ENCODE measurements at regions not wholly inside any gene's neighbourhood (a gene's known extent, or its start where the extent isn't known, plus 50 kb on each side); places are given as distances from the start of the nearest gene placed in this dataset.

DNA sequence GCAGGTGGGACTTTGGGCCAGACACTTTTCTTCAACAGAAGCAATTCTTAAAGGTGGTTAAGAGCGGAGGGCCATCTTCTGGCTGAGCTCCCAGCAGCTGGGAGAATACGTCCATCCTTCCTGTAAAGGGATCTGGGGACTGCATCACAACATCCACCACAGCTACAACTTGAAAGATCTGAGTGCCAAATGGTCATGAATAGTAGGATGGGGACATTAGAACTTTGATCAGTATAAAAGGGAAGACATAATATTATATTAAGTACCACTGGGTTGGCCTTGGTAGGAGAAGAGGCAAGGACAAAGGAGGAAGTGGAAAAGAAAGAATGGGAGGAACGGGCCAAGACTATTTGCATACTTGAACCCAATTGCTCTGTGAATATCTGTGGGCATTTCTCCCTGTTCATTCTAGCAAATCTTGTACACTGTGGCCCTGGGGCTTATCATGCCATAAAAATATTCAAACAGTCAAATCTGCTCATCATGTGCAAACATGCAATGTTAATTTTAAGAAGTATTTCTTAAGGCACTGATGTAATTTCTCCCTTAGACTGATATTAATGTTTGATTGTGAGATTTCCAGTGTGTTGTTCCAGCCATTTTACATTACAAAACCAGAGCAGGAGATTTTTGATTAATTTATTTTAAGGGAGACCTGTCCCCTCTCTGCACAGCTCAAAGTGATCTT is 65.5 kb upstream of the CREB5 start:
- Histone ChIP-seq H3K4me1 (peaks cover 18% of the 10 kb centered on the region), H3K36me3 (no peaks in the 10 kb centered on the region), H3K27me3 (no peaks in the 10 kb centered on the region), H3K9me3 (no peaks in the 10 kb centered on the region), H3K4me3 (no peak overlapping the region), H3K27ac (no peak overlapping the region)
- intact Hi-C loops (cut with DNase I), result no loop called here
- no peak for DNase-seq (ENCODE audit: extremely low spot score in 2 of 2)
- TF ChIP-seq POLR2A (IDR thresholded peaks at IDR 0.05) (no peak), POLR2AphosphoS5 (IDR thresholded peaks at IDR 0.05; ENCODE audit: insufficient read depth in 1 of 2, low read depth in 1 of 2) (no peak)
- TF ChIP-seq, protein P1, sequence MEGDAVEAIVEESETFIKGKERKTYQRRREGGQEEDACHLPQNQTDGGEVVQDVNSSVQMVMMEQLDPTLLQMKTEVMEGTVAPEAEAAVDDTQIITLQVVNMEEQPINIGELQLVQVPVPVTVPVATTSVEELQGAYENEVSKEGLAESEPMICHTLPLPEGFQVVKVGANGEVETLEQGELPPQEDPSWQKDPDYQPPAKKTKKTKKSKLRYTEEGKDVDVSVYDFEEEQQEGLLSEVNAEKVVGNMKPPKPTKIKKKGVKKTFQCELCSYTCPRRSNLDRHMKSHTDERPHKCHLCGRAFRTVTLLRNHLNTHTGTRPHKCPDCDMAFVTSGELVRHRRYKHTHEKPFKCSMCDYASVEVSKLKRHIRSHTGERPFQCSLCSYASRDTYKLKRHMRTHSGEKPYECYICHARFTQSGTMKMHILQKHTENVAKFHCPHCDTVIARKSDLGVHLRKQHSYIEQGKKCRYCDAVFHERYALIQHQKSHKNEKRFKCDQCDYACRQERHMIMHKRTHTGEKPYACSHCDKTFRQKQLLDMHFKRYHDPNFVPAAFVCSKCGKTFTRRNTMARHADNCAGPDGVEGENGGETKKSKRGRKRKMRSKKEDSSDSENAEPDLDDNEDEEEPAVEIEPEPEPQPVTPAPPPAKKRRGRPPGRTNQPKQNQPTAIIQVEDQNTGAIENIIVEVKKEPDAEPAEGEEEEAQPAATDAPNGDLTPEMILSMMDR (IDR thresholded peaks at IDR 0.05), result no peak

DNA sequence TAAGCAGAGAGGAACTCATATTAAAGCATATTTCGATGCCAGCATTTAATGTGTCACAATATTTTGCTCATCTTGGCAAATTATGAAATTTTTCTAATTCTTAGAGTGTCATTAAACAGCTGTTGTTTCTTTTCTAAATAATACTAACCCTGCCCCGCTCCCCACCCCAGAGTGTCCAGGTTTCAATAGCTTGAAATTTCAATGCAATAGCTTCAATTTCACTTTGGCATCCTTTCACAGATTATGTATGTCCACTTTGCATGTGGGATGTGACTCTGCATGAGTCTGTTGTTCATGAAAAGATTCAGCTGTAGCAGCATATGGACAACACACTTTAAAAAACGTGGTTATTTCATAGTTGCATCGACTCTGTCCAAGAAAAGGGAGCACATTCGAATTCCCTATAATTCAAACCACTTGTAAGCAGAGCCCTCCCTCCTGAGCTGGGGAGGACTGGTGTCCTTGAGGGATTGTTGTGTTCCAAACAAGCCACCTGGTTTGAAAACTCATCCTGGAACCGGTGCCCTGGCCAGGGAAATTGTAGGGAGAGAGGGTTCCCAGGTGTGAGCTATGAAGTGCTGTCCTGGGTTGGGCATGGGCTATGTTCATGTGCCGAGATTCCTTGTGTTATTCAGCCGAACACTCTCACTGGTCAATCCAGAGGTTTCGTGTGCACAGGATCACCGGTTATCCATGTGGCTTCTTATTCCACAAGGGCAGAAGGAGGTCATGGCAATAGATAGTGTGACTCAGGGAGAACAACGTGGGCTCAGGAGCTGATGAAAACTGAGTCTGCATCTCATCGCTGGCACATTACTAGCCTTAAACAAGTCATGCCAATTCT is 64.6 kb upstream of the CREB5 start:
- Histone ChIP-seq H3K9me3 (no peaks in the 10 kb centered on the region), H3K4me3 (no peak overlapping the region), H3K27ac (no peak overlapping the region), H3K4me1 (peaks cover 18% of the 10 kb centered on the region), H3K27me3 (no peaks in the 10 kb centered on the region), H3K36me3 (no peaks in the 10 kb centered on the region)
- TF ChIP-seq, protein P1 (IDR thresholded peaks at IDR 0.05), result no peak
- TF ChIP-seq POLR2AphosphoS5 (IDR thresholded peaks at IDR 0.05; ENCODE audit: insufficient read depth in 1 of 2, low read depth in 1 of 2) (no peak), POLR2A (IDR thresholded peaks at IDR 0.05) (no peak)
- intact Hi-C loops (cut with DNase I), result no loop called here
- no peak for DNase-seq (ENCODE audit: extremely low spot score in 2 of 2)

DNA sequence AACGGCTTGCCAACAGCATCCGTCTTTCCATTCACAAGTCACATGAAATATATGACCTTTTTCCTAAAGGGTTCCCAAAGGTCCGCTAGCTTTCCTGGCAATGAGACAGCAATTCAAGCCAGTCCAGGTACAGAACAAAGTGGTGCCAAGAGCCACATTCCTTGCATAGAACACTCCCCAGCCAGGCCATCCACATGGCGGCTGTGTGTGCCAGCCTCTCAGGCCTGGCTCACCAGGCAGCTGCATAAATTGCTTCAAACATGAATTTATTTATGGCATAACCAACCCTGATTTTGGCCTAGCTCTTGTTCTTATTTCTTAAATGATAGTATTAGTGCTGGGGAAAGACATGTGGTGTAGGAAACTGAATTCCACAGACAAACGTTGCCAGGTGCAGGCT is 63.7 kb upstream of the CREB5 start:
- H3K27ac ChIP-seq, result no peak overlapping the region
- H3K4me3 ChIP-seq, result no peak overlapping the region
- H3K36me3 ChIP-seq, result no peaks in the 10 kb centered on the region
- peaks cover 18% of the 10 kb centered on the region for H3K4me1 ChIP-seq
- no peaks in the 10 kb centered on the region for H3K27me3 ChIP-seq
- H3K9me3 ChIP-seq, result no peaks in the 10 kb centered on the region
- intact Hi-C loops (cut with DNase I), result no loop called here
- no peak for TF ChIP-seq POLR2A (IDR thresholded peaks at IDR 0.05)
- DNase-seq (ENCODE audit: extremely low spot score in 2 of 2), result no peak

DNA sequence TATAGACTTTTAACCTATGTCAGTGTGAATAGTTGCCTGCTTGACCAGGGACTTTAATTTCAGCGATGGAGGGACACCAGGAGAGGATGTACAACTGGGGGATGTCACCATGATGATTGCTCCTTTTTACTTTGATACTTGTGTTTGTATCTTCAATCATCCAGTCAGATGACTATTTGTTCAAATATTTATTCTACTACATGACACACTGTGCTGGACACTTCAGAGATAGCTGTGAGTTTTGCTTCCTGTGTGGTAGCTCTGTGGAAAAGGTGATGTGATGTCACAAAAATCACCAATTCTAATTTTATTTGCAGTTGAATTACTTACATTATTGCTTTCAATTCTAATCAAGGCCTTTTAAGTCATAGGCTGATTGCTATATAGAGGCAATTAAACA is 62.7 kb upstream of the CREB5 start:
- no peaks in the 10 kb centered on the region for H3K36me3 ChIP-seq
- DNase-seq (ENCODE audit: extremely low spot score in 2 of 2), result no peak
- intact Hi-C loops (cut with DNase I), result no loop called here

DNA sequence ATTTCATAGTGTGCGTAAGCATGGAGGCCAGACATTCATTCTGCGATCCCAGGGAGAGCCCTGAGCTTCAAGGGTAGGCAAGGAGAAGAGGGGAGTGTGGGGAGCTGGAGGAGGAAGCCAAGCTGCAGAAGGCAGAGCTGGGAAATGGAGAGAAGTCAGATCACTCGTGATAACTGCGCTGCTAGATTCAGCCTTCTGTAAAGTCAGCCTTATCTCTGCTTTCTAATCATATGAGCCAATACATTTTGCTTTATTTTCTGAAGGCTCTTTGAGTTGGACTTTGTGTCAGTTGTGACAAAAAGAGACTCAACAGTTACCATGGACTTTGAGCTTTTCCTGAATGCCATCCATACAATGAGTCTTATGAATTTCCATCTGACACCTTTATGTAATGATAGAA is 61.7 kb upstream of the CREB5 start:
- TF ChIP-seq POLR2AphosphoS5 (IDR thresholded peaks at IDR 0.05; ENCODE audit: insufficient read depth in 1 of 2, low read depth in 1 of 2) (no peak), POLR2A (IDR thresholded peaks at IDR 0.05) (no peak)
- TF ChIP-seq, protein P1 (IDR thresholded peaks at IDR 0.05), result no peak
- peaks cover 18% of the 10 kb centered on the region for H3K4me1 ChIP-seq
- no peaks in the 10 kb centered on the region for H3K36me3 ChIP-seq
- no peaks in the 10 kb centered on the region for H3K27me3 ChIP-seq
- H3K4me3 ChIP-seq, result no peak overlapping the region
- intact Hi-C loops (cut with DNase I), result no loop called here
- H3K9me3 ChIP-seq, result no peaks in the 10 kb centered on the region
- DNase-seq (ENCODE audit: extremely low spot score in 2 of 2), result no peak
- H3K27ac ChIP-seq, result no peak overlapping the region

More for the DNA sequence above, 62.7 kb upstream of the CREB5 start:
- no peak for TF ChIP-seq POLR2A (IDR thresholded peaks at IDR 0.05)
- TF ChIP-seq, protein P1 (IDR thresholded peaks at IDR 0.05), result no peak
- no peak for TF ChIP-seq POLR2AphosphoS5 (IDR thresholded peaks at IDR 0.05; ENCODE audit: insufficient read depth in 1 of 2, low read depth in 1 of 2)
- peaks cover 18% of the 10 kb centered on the region for H3K4me1 ChIP-seq
- H3K4me3 ChIP-seq, result no peak overlapping the region
- no peak overlapping the region for H3K27ac ChIP-seq
- no peaks in the 10 kb centered on the region for H3K9me3 ChIP-seq
- no peaks in the 10 kb centered on the region for H3K27me3 ChIP-seq
